T-helper 2 cell treated with Interferon-gamma antibody and Interleukin-4, amounts not matched to agents 5 μg/mL and 100 μg/mL, for 36 hours (primary cell): ENCODE measurements at regions not wholly inside any gene's neighbourhood (a gene's known extent, or its start where the extent isn't known, plus 50 kb on each side); places are given as distances from the start of the nearest gene placed in this dataset.

Experiments
- DNase-seq: peaks from one replicate; pipeline ENCODE4 v3.0.0; 2021; ENCODE audit warnings: low spot score
- H3K27ac Mint-ChIP-seq: one replicate; pipeline ENCODE4 v1.8.0; 2021; ENCODE audit warnings: mild to moderate bottlenecking, mixed read lengths
- H3K27me3 Mint-ChIP-seq: one replicate; pipeline ENCODE4 v1.8.0; 2021; ENCODE audit warnings: low read depth, mixed read lengths
- H3K36me3 Mint-ChIP-seq: one replicate; pipeline ENCODE4 v1.8.0; 2021; ENCODE audit warnings: low read depth, mixed read lengths
- H3K4me1 Mint-ChIP-seq: one replicate; pipeline ENCODE4 v1.8.0; 2021; ENCODE audit warnings: low read depth, mixed read lengths
- H3K4me3 Mint-ChIP-seq: one replicate; pipeline ENCODE4 v1.8.0; 2022; ENCODE audit warnings: mild to moderate bottlenecking, moderate library complexity, mixed read lengths
- H3K9me3 Mint-ChIP-seq: one replicate; pipeline ENCODE4 v1.8.0; 2021; ENCODE audit warnings: mixed read lengths

DNA sequence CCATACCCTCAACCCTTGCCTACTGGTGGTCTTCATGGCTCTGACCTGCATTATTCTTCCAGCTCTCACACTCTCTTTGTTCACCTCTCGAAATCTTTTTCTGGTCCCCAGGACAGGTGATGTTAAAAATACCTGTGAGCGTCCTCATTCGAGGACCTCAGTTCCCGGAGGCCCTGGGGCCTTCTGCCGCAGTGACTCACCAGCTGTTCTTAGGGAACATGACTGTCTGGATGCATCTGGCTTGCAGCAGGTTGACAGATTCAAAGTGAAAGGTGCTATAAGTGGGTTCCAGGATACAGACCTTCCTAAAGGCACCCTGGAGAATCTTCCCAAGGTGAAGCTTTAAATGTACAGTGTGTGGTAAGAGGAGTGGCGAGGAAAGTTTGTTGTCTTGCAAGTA lies 210.4 kb upstream of the KCNG1 start:
- no peaks in the 10 kb centered on the region for H3K4me1 Mint-ChIP-seq
- H3K36me3 Mint-ChIP-seq: no peaks in the 10 kb centered on the region
- H3K27ac Mint-ChIP-seq: no peak overlapping the region
- no peak overlapping the region for H3K4me3 Mint-ChIP-seq
- no peak for DNase-seq
- no peaks in the 10 kb centered on the region for H3K27me3 Mint-ChIP-seq
- H3K9me3 Mint-ChIP-seq: no peaks in the 10 kb centered on the region

DNA sequence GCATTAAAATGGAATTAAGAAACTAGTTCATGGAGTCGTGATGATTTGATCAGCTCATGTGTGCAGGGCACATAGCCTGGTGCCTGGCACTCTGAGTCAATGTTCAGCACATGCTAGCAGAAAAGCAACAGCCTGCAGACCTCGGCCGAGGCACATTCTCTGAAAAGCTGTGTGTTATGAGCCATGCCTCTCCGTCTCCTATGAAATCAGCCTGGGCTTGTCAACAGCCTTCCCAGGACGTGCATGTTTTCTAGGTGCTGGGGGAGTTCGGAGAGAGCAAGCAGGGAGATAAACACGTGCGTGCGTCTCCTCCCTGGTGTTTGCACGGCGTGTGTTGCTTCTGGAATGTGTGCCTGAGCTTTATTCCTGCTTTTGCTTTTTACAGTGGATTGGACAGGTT lies 207.8 kb upstream of the KCNG1 start:
- Mint-ChIP-seq H3K27me3 (no peaks in the 10 kb centered on the region), H3K36me3 (no peaks in the 10 kb centered on the region), H3K27ac (no peak overlapping the region), H3K4me3 (no peak overlapping the region), H3K4me1 (no peaks in the 10 kb centered on the region), H3K9me3 (no peaks in the 10 kb centered on the region)
- DNase-seq: no peak

GRCh38 chr20:51228763-51229162 lies 205.9 kb upstream of the KCNG1 start:
- Mint-ChIP-seq H3K4me3 (no peak overlapping the region), H3K9me3 (no peaks in the 10 kb centered on the region), H3K27me3 (no peaks in the 10 kb centered on the region), H3K36me3 (no peaks in the 10 kb centered on the region), H3K4me1 (no peaks in the 10 kb centered on the region), H3K27ac (no peak overlapping the region)
- DNase-seq: no peak

DNA sequence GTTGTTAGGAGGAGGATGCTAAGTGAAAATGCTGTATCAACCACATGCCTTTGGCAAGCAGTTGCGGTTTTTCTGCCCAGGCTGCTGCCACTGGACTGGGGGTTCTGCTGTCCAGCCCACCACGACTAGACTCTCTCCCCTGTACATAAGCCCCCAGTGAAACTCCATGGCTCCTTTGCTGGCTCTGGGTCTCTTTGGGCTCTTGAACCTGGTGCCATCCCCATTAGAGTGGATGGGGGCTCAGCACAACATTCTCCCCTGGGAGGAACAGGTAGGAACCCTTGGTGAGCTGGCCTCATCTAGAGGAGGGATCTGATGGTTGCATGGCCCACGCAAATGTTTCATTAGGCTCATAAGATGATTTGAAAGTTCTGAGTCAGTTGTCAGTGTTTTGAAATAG lies 204.8 kb upstream of the KCNG1 start:
- Mint-ChIP-seq H3K4me3 (no peak overlapping the region), H3K27me3 (peaks cover 6% of the 10 kb centered on the region), H3K4me1 (no peaks in the 10 kb centered on the region), H3K27ac (no peak overlapping the region), H3K9me3 (no peaks in the 10 kb centered on the region), H3K36me3 (no peaks in the 10 kb centered on the region)
- no peak for DNase-seq

DNA sequence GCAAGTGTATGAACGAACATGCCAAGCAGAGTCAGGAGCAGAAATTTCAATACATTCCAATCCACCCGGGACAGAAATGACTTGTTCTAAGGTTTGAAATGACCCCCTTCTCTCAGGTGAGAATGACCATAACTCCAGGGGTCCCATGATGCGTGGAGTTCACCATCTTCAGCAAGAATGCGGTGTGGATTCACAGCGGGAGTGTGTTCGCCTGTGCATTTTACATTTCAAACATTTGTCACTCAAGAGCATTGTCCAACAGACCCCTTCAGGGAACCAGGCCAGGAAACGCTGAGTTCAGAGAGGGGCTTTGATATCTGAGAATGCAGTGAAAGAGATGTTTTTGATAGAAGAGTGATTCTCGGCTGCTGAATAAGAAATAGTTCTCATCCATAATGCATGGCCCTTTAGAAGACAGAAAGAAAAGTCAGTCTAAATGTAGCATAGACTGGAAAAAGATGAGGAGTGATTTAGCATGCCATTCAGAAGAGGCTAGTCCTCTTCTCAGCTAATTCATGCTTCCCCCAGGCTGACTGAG lies 200.3 kb upstream of the KCNG1 start:
- H3K27me3 Mint-ChIP-seq: peaks cover 37% of the 10 kb centered on the region
- no peaks in the 10 kb centered on the region for H3K36me3 Mint-ChIP-seq
- no peaks in the 10 kb centered on the region for H3K9me3 Mint-ChIP-seq
- no peak overlapping the region for H3K27ac Mint-ChIP-seq
- peaks cover 11% of the 10 kb centered on the region for H3K4me1 Mint-ChIP-seq
- H3K4me3 Mint-ChIP-seq: no peak overlapping the region
- no peak for DNase-seq

DNA sequence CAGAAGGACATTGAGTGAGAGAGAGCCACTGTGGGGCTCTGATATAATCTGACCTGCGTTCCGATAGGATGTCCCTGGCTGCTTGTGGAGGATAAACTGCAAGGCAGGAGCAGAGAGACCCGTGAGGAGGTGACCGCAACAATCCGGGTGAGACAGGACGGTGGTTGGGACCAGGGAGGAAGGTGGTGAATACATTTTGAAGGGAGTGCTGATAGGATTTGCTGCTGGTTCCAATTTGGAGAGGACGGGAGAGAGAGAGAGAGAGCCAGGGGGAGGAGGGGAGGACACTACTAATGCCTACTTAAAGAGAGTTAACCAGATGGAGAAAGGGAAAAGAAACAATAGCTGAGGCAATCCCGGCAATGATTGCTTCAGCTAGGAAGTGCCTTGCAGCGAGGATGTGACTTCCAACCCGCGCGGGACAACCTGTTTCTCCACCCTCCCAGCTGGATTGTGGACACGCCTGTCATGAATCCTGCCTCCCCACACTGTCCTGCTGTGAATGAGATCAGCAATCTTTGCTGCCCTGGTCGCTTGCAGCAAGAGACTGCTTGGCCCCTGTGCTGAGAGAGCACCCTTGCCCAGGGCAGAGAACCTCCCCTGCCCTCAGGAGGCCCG lies 199.0 kb upstream of the KCNG1 start:
- Mint-ChIP-seq H3K36me3 (no peaks in the 10 kb centered on the region), H3K9me3 (peaks cover 6% of the 10 kb centered on the region), H3K27me3 (peaks cover 37% of the 10 kb centered on the region), H3K4me1 (peaks cover 11% of the 10 kb centered on the region), H3K4me3 (no peak overlapping the region), H3K27ac (no peak overlapping the region)
- no peak for DNase-seq

- DNase-seq: no peak
- H3K36me3 Mint-ChIP-seq: no peaks in the 10 kb centered on the region
- H3K9me3 Mint-ChIP-seq: peaks cover 10% of the 10 kb centered on the region
- H3K27ac Mint-ChIP-seq: no peak overlapping the region
- H3K4me3 Mint-ChIP-seq: no peak overlapping the region
- peaks cover 37% of the 10 kb centered on the region for H3K27me3 Mint-ChIP-seq
- H3K4me1 Mint-ChIP-seq: peaks cover 11% of the 10 kb centered on the region
Observed at GRCh38 chr20:51221103-51221502, 198.2 kb upstream of the KCNG1 start.

- Mint-ChIP-seq H3K9me3 (peaks cover 10% of the 10 kb centered on the region), H3K36me3 (no peaks in the 10 kb centered on the region), H3K27me3 (peaks cover 40% of the 10 kb centered on the region), H3K4me1 (peaks cover 11% of the 10 kb centered on the region), H3K4me3 (no peak overlapping the region), H3K27ac (no peak overlapping the region)
- DNase-seq: peak; percentile 50
Observed at GRCh38 chr20:51220293-51220706, 197.4 kb upstream of the KCNG1 start.

DNA sequence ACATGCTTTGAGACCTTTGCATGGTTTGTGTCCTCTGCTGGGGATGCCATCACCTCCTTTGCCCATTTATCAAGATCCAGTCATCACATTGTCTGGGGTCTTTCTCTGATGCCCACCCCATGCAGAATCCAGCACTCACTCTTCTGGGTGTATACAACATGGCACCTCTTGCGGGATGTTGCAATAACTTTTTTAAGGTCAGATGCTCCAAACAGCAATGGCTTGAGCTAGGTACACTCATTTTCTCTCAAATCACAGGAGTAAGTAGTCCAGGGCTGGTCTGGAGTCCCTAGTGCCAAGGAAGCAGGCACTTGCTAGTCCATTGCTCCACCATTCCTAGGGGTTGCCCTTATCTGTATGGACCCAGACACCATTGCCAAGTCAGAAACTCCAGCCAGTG lies 196.6 kb upstream of the KCNG1 start:
- Mint-ChIP-seq H3K4me3 (no peak overlapping the region), H3K4me1 (peaks cover 11% of the 10 kb centered on the region), H3K36me3 (no peaks in the 10 kb centered on the region), H3K9me3 (peaks cover 10% of the 10 kb centered on the region), H3K27me3 (peaks cover 44% of the 10 kb centered on the region), H3K27ac (no peak overlapping the region)
- no peak for DNase-seq

DNA sequence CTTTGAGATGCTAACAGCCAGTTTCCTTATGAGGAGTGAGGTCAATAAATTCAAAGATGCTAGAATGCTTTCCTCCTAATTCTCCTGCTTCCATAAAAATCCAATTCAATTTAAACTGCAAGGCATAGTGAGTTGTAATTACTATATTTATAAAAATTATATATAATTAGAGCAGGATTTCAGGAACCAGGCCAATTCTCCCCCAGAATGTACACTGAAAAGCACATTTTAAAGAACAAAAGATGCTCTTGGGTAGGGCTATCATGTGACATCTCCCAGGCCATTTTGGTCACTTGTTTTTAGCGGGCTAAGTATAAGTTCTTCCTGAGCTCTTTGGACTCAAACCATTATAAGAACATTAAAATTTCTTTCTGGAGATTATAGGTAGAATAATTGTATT lies 195.7 kb upstream of the KCNG1 start:
- Mint-ChIP-seq H3K27me3 (peaks cover 45% of the 10 kb centered on the region), H3K36me3 (no peaks in the 10 kb centered on the region), H3K27ac (no peak overlapping the region), H3K9me3 (peaks cover 10% of the 10 kb centered on the region), H3K4me3 (no peak overlapping the region), H3K4me1 (peaks cover 11% of the 10 kb centered on the region)
- no peak for DNase-seq

DNA sequence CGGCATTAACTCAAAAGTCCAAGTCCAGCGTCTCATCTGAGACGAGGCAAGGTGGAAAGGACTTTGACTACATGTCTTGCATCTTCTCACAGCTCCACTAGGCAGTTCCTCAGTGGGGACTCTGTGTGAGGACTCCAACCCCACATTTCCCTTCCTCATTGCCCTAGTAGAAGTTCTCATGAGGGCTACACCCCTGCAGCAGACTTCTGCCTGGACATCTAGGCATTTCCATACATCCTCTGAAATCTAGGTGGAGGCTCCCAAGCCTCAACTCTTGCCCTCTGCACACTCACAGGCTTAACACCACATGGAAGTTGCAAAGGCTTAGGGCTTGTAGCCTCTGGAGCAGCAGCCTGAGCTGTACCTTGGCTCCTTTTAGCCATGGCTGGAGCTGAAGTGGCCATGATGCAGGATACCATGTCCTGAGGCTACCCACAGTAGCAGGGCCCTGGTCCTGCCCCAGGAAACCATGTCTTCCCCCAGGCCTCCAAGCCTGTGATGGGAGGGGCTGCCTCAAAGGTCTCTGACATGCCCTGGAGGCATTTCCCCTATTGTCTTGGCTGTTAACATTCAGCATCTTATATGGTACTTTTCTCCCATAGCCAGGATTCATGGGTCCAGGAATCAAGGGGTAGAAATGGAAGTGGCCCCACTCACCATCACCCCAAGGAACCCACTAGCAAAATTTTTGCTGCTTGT lies 194.6 kb upstream of the KCNG1 start:
- no peak for DNase-seq
- H3K27ac Mint-ChIP-seq: no peak overlapping the region
- H3K36me3 Mint-ChIP-seq: no peaks in the 10 kb centered on the region
- peaks cover 40% of the 10 kb centered on the region for H3K27me3 Mint-ChIP-seq
- peaks cover 11% of the 10 kb centered on the region for H3K4me1 Mint-ChIP-seq
- H3K4me3 Mint-ChIP-seq: no peak overlapping the region
- H3K9me3 Mint-ChIP-seq: peaks cover 10% of the 10 kb centered on the region

- H3K27ac Mint-ChIP-seq: no peak overlapping the region
- no peak for DNase-seq
- peaks cover 10% of the 10 kb centered on the region for H3K9me3 Mint-ChIP-seq
- H3K4me3 Mint-ChIP-seq: no peak overlapping the region
- H3K27me3 Mint-ChIP-seq: peaks cover 34% of the 10 kb centered on the region
- peaks cover 10% of the 10 kb centered on the region for H3K4me1 Mint-ChIP-seq
- no peaks in the 10 kb centered on the region for H3K36me3 Mint-ChIP-seq
Observed at GRCh38 chr20:51216850-51217249, 193.9 kb upstream of the KCNG1 start.

DNA sequence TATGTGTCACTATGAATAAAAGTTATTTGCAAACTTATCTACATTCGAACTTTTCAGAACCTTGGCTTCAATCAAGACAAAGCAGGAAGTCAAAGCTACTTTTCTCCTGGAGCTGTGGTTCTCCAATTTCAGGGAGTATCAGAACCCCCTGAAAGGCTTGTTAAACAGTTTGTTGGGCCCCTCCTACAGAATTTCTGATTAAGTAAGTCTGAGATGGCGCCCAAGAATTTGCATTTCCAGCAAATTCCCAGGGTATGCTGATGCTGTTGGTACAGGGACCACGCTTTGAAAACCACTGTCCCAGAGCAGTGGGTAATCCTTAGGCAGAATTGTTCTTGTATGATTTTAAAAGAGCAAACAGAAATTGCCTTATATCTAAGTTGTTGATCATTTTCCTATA lies 189.9 kb upstream of the KCNG1 start:
- Mint-ChIP-seq H3K27ac (no peak overlapping the region), H3K4me3 (no peak overlapping the region), H3K9me3 (peaks cover 10% of the 10 kb centered on the region), H3K36me3 (no peaks in the 10 kb centered on the region), H3K4me1 (no peaks in the 10 kb centered on the region), H3K27me3 (peaks cover 20% of the 10 kb centered on the region)
- no peak for DNase-seq

- peaks cover 29% of the 10 kb centered on the region for H3K27me3 Mint-ChIP-seq
- H3K9me3 Mint-ChIP-seq: no peaks in the 10 kb centered on the region
- H3K4me3 Mint-ChIP-seq: no peak overlapping the region
- H3K36me3 Mint-ChIP-seq: no peaks in the 10 kb centered on the region
- DNase-seq: no peak
- no peak overlapping the region for H3K27ac Mint-ChIP-seq
- no peaks in the 10 kb centered on the region for H3K4me1 Mint-ChIP-seq
Observed at GRCh38 chr20:51211191-51211590, 188.3 kb upstream of the KCNG1 start.

- no peak for DNase-seq
- no peaks in the 10 kb centered on the region for H3K36me3 Mint-ChIP-seq
- H3K9me3 Mint-ChIP-seq: no peaks in the 10 kb centered on the region
- no peaks in the 10 kb centered on the region for H3K4me1 Mint-ChIP-seq
- H3K27ac Mint-ChIP-seq: no peak overlapping the region
- peaks cover 27% of the 10 kb centered on the region for H3K27me3 Mint-ChIP-seq
- H3K4me3 Mint-ChIP-seq: no peak overlapping the region
Observed at GRCh38 chr20:51210084-51210483, 187.2 kb upstream of the KCNG1 start.
